ENCODE measurements at regions not wholly inside any gene's neighbourhood (a gene's known extent, or its start where the extent isn't known, plus 50 kb on each side); places are given as distances from the start of the nearest gene placed in this dataset.

DNA sequence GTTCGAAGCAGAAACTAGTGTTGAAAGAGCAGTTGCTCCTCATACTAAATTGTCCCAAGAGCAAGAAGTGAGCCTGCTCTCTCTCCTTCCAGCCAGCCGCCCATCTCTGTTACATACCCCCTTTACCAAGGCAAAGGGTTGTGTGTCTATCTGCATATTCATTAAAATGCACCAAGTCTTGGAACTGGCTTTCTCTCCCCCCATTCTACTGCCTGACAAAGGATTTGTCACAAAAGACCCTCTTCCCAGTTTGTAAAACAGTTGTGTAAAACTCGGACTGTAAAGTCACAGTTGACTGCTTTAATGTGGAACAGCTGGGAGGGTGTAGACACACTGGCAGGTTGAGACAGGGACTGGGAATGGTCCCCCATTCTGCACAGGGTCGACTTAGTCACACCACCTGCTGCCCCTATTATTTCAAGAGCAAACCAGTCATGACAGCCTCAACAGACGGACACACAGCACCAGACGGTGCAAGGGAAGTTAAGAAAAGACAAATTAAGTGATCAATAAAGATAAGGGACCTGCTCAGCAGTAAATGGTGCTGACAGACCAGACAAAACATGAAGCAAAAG is 60.0 kb upstream of the HTATIP2 start:
- POLR2A ChIA-PET = no interaction called here
- no peak for DNase-seq (ENCODE audit: extremely low spot score)
- CTCF ChIA-PET = no interaction called here
- TF ChIP-seq PKNOX1 (IDR thresholded peaks at IDR 0.05) (no peak), SP1 (IDR thresholded peaks at IDR 0.05) (no peak), ARNT (IDR thresholded peaks at IDR 0.05) (no peak), LEF1 (IDR thresholded peaks at IDR 0.05; ENCODE audit: borderline replicate concordance) (no peak), FOXA1 (IDR thresholded peaks at IDR 0.05) (no peak), CTBP1 (IDR thresholded peaks at IDR 0.05; ENCODE audit: borderline replicate concordance) (no peak), ELF4 (IDR thresholded peaks at IDR 0.05) (no peak)

- DNase-seq (ENCODE audit: extremely low spot score) = no peak
- ChIA-PET POLR2A (no interaction called here), CTCF (interaction anchor here (0.7 kb wide), 1 partner anchor 1855 kb away, joined by 3 read pairs; no protein-coding TSS in a partner anchor)
- TF ChIP-seq CTBP1 (IDR thresholded peaks at IDR 0.05; ENCODE audit: borderline replicate concordance) (no peak), SUZ12 (IDR thresholded peaks at IDR 0.05) (no peak), ELF4 (IDR thresholded peaks at IDR 0.05) (no peak), HDGF (IDR thresholded peaks at IDR 0.05; ENCODE audit: borderline replicate concordance) (no peak), FOXM1 (IDR thresholded peaks at IDR 0.05; ENCODE audit: borderline replicate concordance) (no peak), TARDBP (IDR thresholded peaks at IDR 0.05) (no peak), SP1 (IDR thresholded peaks at IDR 0.05) (no peak), ARNT (IDR thresholded peaks at IDR 0.05) (no peak), PKNOX1 (IDR thresholded peaks at IDR 0.05) (no peak), NFRKB (IDR thresholded peaks at IDR 0.05) (no peak), FOXK2 (IDR thresholded peaks at IDR 0.05) (no peak), L3MBTL2 (conservative IDR thresholded peaks at IDR 0.05) (no peak), LEF1 (IDR thresholded peaks at IDR 0.05; ENCODE audit: borderline replicate concordance) (no peak), FOXA1 (IDR thresholded peaks at IDR 0.05) (no peak), ZNF384 (IDR thresholded peaks at IDR 0.05) (no peak), BHLHE40 (IDR thresholded peaks at IDR 0.05; ENCODE audit: borderline replicate concordance) (no peak)
Measured at GRCh38 chr11:20293992-20294391, 69.5 kb upstream of the HTATIP2 start.

DNA sequence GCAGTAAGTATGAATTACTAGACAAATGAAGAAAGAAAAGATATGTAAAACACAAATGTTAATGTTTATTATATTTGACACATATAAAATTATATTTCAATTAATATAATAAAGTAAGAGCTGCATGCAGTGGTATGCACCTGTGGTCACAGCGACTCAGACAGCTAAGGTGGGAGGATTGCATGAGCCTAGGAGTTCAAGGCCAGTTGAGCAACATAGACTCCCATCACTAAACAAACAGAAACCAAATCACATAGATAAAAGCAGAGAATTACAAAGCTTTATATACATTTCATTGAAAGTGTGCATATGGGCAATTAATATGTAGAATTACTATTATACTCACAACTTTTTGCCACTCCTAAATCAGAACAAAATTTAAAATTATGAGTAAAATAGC is 70.0 kb upstream of the HTATIP2 start:
- DNase-seq (ENCODE audit: extremely low spot score) = no peak
- no peak for TF ChIP-seq FOXA1 (IDR thresholded peaks at IDR 0.05)
- TF ChIP-seq CTBP1 (IDR thresholded peaks at IDR 0.05; ENCODE audit: borderline replicate concordance) = no peak
- no peak for TF ChIP-seq BHLHE40 (IDR thresholded peaks at IDR 0.05; ENCODE audit: borderline replicate concordance)
- TF ChIP-seq PKNOX1 (IDR thresholded peaks at IDR 0.05) = no peak
- no peak for TF ChIP-seq SUZ12 (IDR thresholded peaks at IDR 0.05)
- no peak for TF ChIP-seq TARDBP (IDR thresholded peaks at IDR 0.05)
- no peak for TF ChIP-seq FOXM1 (IDR thresholded peaks at IDR 0.05; ENCODE audit: borderline replicate concordance)
- no peak for TF ChIP-seq ARNT (IDR thresholded peaks at IDR 0.05)
- no peak for TF ChIP-seq NFRKB (IDR thresholded peaks at IDR 0.05)
- TF ChIP-seq L3MBTL2 (conservative IDR thresholded peaks at IDR 0.05) = no peak
- no peak for TF ChIP-seq LEF1 (IDR thresholded peaks at IDR 0.05; ENCODE audit: borderline replicate concordance)
- TF ChIP-seq SP1 (IDR thresholded peaks at IDR 0.05) = no peak
- TF ChIP-seq HDGF (IDR thresholded peaks at IDR 0.05; ENCODE audit: borderline replicate concordance) = no peak
- TF ChIP-seq ZNF384 (IDR thresholded peaks at IDR 0.05) = no peak
- TF ChIP-seq ELF4 (IDR thresholded peaks at IDR 0.05) = no peak
- no peak for TF ChIP-seq FOXK2 (IDR thresholded peaks at IDR 0.05)
- ChIA-PET POLR2A (no interaction called here), CTCF (no interaction called here)

GRCh38 chr11:20289732-20290131 is 73.8 kb upstream of the HTATIP2 start:
- DNase-seq (ENCODE audit: extremely low spot score) = no peak
- TF ChIP-seq PKNOX1 (IDR thresholded peaks at IDR 0.05) (no peak), SUZ12 (IDR thresholded peaks at IDR 0.05) (no peak), LEF1 (IDR thresholded peaks at IDR 0.05; ENCODE audit: borderline replicate concordance) (no peak), NFRKB (IDR thresholded peaks at IDR 0.05) (no peak), ZNF384 (IDR thresholded peaks at IDR 0.05) (no peak)
- ChIA-PET POLR2A (no interaction called here), CTCF (no interaction called here)

GRCh38 chr11:20283475-20283874 is 80.0 kb upstream of the HTATIP2 start:
- DNase-seq (ENCODE audit: extremely low spot score) = no peak
- TF ChIP-seq FOXA1 (IDR thresholded peaks at IDR 0.05) (no peak), PKNOX1 (IDR thresholded peaks at IDR 0.05) (no peak), SUZ12 (IDR thresholded peaks at IDR 0.05) (no peak), FOXK2 (IDR thresholded peaks at IDR 0.05) (no peak), BHLHE40 (IDR thresholded peaks at IDR 0.05; ENCODE audit: borderline replicate concordance) (no peak), ARNT (IDR thresholded peaks at IDR 0.05) (no peak), ZNF384 (IDR thresholded peaks at IDR 0.05) (no peak)
- CTCF ChIA-PET = no interaction called here
- POLR2A ChIA-PET = no interaction called here

All from HEK293T (cell line).